ENCODE measurements at regions not wholly inside any gene's neighbourhood (a gene's known extent, or its start where the extent isn't known, plus 50 kb on each side); places are given as distances from the start of the nearest gene placed in this dataset.

GRCh38 chr3:109921509-109921908 lies 584.2 kb upstream of the DPPA4 start:
- Histone ChIP-seq H3K36me3 (ENCODE audit: control insufficient read depth, insufficient read depth, low read length) (no peaks in the 10 kb centered on the region), H3K9me1 (ENCODE audit: control insufficient read depth, insufficient read depth, low read length) (no peaks in the 10 kb centered on the region), H3K27me3 (ENCODE audit: control insufficient read depth in 2 of 2, insufficient read depth in 2 of 2, low read length in 2 of 2) (no peaks in the 10 kb centered on the region), H3K79me2 (ENCODE audit: control insufficient read depth, insufficient read depth, low read length) (no peaks in the 10 kb centered on the region), H3K27ac (ENCODE audit: extremely low read depth, low read depth, low read length) (no peak overlapping the region), H3K9me3 (replicated peaks; ENCODE audit: control insufficient read depth, insufficient read depth, low read depth, low read length) (no peaks in the 10 kb centered on the region), H3K4me2 (ENCODE audit: insufficient read depth, low read length) (no peak overlapping the region), H2AFZ (ENCODE audit: low read depth, low read length) (no peak overlapping the region), H3K4me1 (replicated peaks in 1 of 2; ENCODE audit: control insufficient read depth in 2 of 2, insufficient read depth in 2 of 2, low read length in 2 of 2) (no peaks in the 10 kb centered on the region), H3K4me3 (no peak overlapping the region), H4K20me1 (replicated peaks; ENCODE audit: control insufficient read depth, insufficient read depth, low read length) (no peaks in the 10 kb centered on the region), H3K9ac (ENCODE audit: insufficient read depth in 1 of 2, low read depth in 2 of 2, low read length in 2 of 2) (no peak overlapping the region)
- no TSS peak for BruUV-seq (replicated peaks)
- ATAC-seq, result no peak
- WGBS (ENCODE audit: insufficient coverage, low coverage, missing lambda C conversion rate), result 9% methylated on average over 5 of the region's 5 CpGs
- intact Hi-C loops (cut with micrococcal nuclease), result no loop called here
- in situ Hi-C loops (cut with MboI), result no loop called here
- CTCF ChIA-PET (ENCODE audit: low intra/inter-chr PET ratio), result no interaction called here
- FAIRE-seq, result no peak
- TF ChIP-seq PKNOX1 (IDR thresholded peaks at IDR 0.05) (no peak), ELF1 (tag; IDR thresholded peaks at IDR 0.05) (no peak), E2F8 (IDR thresholded peaks at IDR 0.05; ENCODE audit: low read depth, partially characterized antibody) (no peak), NFIX (CRISPR knock-in tag; IDR thresholded peaks at IDR 0.05; ENCODE audit: low read depth) (no peak)
- POLR2A ChIA-PET, result no interaction called here
- no peak for DNase-seq (ENCODE audit: extremely low read depth in 1 of 4, low spot score in 3 of 4)

All from K562 (cell line).